ENCODE measurements at regions not wholly inside any gene's neighbourhood (a gene's known extent, or its start where the extent isn't known, plus 50 kb on each side); places are given as distances from the start of the nearest gene placed in this dataset.
"Not testable (repeated sequence)": the region's sequence is repeated elsewhere in the genome, so short reads cannot be mapped to it uniquely, and the experiment has no call there.

DNA sequence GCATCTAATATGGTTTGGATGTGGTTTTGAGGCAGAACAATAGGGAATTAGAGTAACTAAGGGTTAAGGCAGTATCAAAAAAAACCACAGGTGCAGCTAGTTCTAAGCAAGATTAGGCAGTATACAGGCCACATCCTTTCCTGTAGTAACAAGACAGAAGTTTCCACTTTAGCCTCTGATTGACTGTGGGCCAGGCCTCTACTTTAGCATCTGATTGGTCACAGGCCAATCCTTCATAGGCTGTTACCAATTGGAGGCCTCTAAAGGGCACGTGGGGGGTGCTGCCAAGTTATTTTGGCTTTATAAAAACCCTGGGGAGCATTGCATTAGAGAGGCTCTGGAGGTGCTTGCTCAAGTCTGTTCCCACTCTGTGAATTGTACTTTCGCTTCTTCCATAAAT is 144.1 kb upstream of the ST8SIA4 start:
- no peak overlapping the region for H3K27ac ChIP-seq (ENCODE audit: low read length)
- POLR2A ChIA-PET = no interaction called here
- no peaks in the 10 kb centered on the region; the same call in 1 of the 2 replicates for H3K9me3 ChIP-seq (ENCODE audit: control insufficient read depth, insufficient read depth, low read depth, low read length)
- H3K4me1 ChIP-seq (ENCODE audit: control insufficient read depth, insufficient read depth, low read length) = no peaks in the 10 kb centered on the region
- TF ChIP-seq SIN3A (IDR thresholded peaks at IDR 0.05; ENCODE audit: borderline replicate concordance, insufficient read depth, low read depth, low read length) = no peak
- TF ChIP-seq, protein P1, sequence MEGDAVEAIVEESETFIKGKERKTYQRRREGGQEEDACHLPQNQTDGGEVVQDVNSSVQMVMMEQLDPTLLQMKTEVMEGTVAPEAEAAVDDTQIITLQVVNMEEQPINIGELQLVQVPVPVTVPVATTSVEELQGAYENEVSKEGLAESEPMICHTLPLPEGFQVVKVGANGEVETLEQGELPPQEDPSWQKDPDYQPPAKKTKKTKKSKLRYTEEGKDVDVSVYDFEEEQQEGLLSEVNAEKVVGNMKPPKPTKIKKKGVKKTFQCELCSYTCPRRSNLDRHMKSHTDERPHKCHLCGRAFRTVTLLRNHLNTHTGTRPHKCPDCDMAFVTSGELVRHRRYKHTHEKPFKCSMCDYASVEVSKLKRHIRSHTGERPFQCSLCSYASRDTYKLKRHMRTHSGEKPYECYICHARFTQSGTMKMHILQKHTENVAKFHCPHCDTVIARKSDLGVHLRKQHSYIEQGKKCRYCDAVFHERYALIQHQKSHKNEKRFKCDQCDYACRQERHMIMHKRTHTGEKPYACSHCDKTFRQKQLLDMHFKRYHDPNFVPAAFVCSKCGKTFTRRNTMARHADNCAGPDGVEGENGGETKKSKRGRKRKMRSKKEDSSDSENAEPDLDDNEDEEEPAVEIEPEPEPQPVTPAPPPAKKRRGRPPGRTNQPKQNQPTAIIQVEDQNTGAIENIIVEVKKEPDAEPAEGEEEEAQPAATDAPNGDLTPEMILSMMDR (IDR thresholded peaks at IDR 0.05) = no peak
- TF ChIP-seq TCF7L2 (IDR thresholded peaks at IDR 0.05; ENCODE audit: low read depth, low read length) = no peak
- TF ChIP-seq, protein P2, sequence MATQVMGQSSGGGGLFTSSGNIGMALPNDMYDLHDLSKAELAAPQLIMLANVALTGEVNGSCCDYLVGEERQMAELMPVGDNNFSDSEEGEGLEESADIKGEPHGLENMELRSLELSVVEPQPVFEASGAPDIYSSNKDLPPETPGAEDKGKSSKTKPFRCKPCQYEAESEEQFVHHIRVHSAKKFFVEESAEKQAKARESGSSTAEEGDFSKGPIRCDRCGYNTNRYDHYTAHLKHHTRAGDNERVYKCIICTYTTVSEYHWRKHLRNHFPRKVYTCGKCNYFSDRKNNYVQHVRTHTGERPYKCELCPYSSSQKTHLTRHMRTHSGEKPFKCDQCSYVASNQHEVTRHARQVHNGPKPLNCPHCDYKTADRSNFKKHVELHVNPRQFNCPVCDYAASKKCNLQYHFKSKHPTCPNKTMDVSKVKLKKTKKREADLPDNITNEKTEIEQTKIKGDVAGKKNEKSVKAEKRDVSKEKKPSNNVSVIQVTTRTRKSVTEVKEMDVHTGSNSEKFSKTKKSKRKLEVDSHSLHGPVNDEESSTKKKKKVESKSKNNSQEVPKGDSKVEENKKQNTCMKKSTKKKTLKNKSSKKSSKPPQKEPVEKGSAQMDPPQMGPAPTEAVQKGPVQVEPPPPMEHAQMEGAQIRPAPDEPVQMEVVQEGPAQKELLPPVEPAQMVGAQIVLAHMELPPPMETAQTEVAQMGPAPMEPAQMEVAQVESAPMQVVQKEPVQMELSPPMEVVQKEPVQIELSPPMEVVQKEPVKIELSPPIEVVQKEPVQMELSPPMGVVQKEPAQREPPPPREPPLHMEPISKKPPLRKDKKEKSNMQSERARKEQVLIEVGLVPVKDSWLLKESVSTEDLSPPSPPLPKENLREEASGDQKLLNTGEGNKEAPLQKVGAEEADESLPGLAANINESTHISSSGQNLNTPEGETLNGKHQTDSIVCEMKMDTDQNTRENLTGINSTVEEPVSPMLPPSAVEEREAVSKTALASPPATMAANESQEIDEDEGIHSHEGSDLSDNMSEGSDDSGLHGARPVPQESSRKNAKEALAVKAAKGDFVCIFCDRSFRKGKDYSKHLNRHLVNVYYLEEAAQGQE (IDR thresholded peaks at IDR 0.05; ENCODE audit: insufficient read depth in 1 of 2, low read depth in 2 of 2, low read length in 1 of 2) = no peak
- no peak for TF ChIP-seq POLR2AphosphoS5 (IDR thresholded peaks at IDR 0.05; ENCODE audit: low read depth, low read length)
- CTCF ChIA-PET = no interaction called here
- no peak for DNase-seq (ENCODE audit: low read depth, low spot score)
- intact Hi-C loops (cut with micrococcal nuclease; ENCODE audit: unreplicated experiment) = no loop called here
- no peaks in the 10 kb centered on the region for H3K27me3 ChIP-seq (ENCODE audit: control insufficient read depth, insufficient read depth, low read length)
- BruUV-seq (replicated peaks) = no TSS peak
- H3K36me3 ChIP-seq (ENCODE audit: control insufficient read depth, insufficient read depth, low read length) = no peaks in the 10 kb centered on the region
- ATAC-seq = no peak
- in situ Hi-C loops (cut with HindIII; ENCODE audit: low pct_unique_long_range_greater_than_20kb, low sequenced_read_pairs) = no loop called here
- H3K4me3 ChIP-seq (ENCODE audit: low read depth in 2 of 2, low read length in 2 of 2) = no peak overlapping the region

DNA sequence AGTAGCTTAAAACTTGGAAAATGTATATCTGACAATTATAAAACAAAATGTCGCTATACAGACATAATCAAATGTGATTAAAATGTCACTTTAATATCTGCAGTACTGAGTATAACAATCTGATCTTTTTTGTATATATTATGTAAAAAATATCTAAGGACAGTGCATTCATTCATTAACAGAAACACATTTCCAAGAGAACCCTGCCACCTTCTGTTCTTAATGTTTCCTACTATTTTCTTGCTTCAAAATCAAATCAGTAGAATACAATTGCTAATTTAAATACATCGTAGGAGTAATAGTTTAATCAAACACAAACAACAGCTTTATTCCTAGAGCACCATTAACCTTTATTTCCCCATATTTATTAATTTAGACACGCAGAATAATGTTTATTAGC is 142.6 kb upstream of the ST8SIA4 start:
- no TSS peak for BruUV-seq (replicated peaks)
- Histone ChIP-seq H3K36me3 (ENCODE audit: control insufficient read depth, insufficient read depth, low read length) (no peaks in the 10 kb centered on the region), H3K4me3 (ENCODE audit: low read depth in 2 of 2, low read length in 2 of 2) (no peak overlapping the region), H3K4me1 (ENCODE audit: control insufficient read depth, insufficient read depth, low read length) (no peaks in the 10 kb centered on the region), H3K9me3 (ENCODE audit: control insufficient read depth, insufficient read depth, low read depth, low read length) (no peaks in the 10 kb centered on the region), H3K27ac (ENCODE audit: low read length) (no peak overlapping the region), H3K27me3 (ENCODE audit: control insufficient read depth, insufficient read depth, low read length) (no peaks in the 10 kb centered on the region)
- no peak for DNase-seq (ENCODE audit: low read depth, low spot score)
- ChIA-PET POLR2A (no interaction called here), CTCF (no interaction called here)
- intact Hi-C loops (cut with micrococcal nuclease; ENCODE audit: unreplicated experiment) (no loop called here), in situ Hi-C loops (cut with HindIII; ENCODE audit: low pct_unique_long_range_greater_than_20kb, low sequenced_read_pairs) (no loop called here)
- TF ChIP-seq, protein P2 (IDR thresholded peaks at IDR 0.05; ENCODE audit: insufficient read depth in 1 of 2, low read depth in 2 of 2, low read length in 1 of 2) = no peak
- TF ChIP-seq SIN3A (IDR thresholded peaks at IDR 0.05; ENCODE audit: borderline replicate concordance, insufficient read depth, low read depth, low read length) (no peak), POLR2AphosphoS5 (IDR thresholded peaks at IDR 0.05; ENCODE audit: low read depth, low read length) (no peak), TCF7L2 (IDR thresholded peaks at IDR 0.05; ENCODE audit: low read depth, low read length) (no peak)
- TF ChIP-seq, protein P1 (IDR thresholded peaks at IDR 0.05) = no peak
- no peak for ATAC-seq

DNA sequence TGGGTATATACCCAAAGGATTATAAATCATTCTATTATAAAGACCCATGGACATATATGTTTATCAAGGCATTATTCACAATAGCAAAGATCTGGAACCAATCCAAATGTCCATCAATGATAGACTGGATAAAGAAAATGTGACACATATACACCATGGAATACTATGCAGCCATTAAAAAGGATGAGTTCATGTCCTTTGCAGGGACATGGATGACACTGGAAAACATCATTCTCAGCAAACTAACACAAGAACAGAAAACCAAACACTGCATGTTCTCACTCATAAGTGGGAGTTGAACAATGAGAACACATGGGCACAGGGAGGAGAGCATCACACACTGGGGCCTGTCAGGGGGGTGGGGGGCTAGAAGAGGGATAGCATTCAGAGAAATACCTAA is 136.9 kb upstream of the ST8SIA4 start:
- in situ Hi-C loops (cut with HindIII; ENCODE audit: low pct_unique_long_range_greater_than_20kb, low sequenced_read_pairs); DNase-seq (ENCODE audit: low read depth, low spot score); intact Hi-C loops (cut with micrococcal nuclease; ENCODE audit: unreplicated experiment); CTCF ChIA-PET; H3K27me3 ChIP-seq (ENCODE audit: control insufficient read depth, insufficient read depth, low read length); H3K27ac ChIP-seq (ENCODE audit: low read length); ATAC-seq; H3K4me1 ChIP-seq (ENCODE audit: control insufficient read depth, insufficient read depth, low read length); POLR2A ChIA-PET; H3K9me3 ChIP-seq (ENCODE audit: control insufficient read depth, insufficient read depth, low read depth, low read length); H3K4me3 ChIP-seq (ENCODE audit: low read depth in 2 of 2, low read length in 2 of 2); H3K36me3 ChIP-seq (ENCODE audit: control insufficient read depth, insufficient read depth, low read length); BruUV-seq (replicated peaks): not testable (repeated sequence)
